ENCODE measurements at regions not wholly inside any gene's neighbourhood (a gene's known extent, or its start where the extent isn't known, plus 50 kb on each side); places are given as distances from the start of the nearest gene placed in this dataset.

DNA sequence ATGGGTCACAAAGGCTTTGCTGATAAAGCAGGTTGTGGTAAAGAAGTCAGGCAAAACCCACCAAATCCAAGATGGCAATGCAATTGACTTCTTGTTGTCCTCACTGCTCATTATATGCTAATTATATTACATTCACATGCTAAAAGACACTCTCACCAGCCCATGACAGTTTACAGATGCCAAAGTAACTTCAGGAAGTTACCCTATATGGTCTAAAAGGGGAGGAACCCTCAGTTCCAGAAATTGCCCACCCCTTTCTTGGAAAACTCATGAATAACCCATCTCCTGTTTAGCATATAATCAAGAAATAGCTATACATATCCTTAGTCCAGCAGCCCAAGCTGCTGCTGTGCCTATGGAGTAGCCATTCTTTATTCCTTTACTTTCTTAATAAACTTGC lies 501.1 kb downstream of the MEI4 start:
- Histone ChIP-seq H3K9ac (ENCODE audit: insufficient read length) (no peak overlapping the region), H3K4me3 (no peak overlapping the region), H3K9me3 (ENCODE audit: low read depth, low read length) (no peaks in the 10 kb centered on the region), H3K27ac (no peak overlapping the region), H3K36me3 (ENCODE audit: insufficient read depth, low read length) (no peaks in the 10 kb centered on the region)
- TF ChIP-seq EZH2 (IDR thresholded peaks at IDR 0.05) (no peak), FOXP2 (optimal IDR thresholded peaks at IDR 0.05; ENCODE audit: control extremely low read depth, extremely low read length, insufficient read depth) (no peak), POLR2AphosphoS5 (IDR thresholded peaks at IDR 0.05; ENCODE audit: borderline replicate concordance, low read depth, low read length) (no peak)
- no peak for DNase-seq (ENCODE audit: low read depth, low spot score)

DNA sequence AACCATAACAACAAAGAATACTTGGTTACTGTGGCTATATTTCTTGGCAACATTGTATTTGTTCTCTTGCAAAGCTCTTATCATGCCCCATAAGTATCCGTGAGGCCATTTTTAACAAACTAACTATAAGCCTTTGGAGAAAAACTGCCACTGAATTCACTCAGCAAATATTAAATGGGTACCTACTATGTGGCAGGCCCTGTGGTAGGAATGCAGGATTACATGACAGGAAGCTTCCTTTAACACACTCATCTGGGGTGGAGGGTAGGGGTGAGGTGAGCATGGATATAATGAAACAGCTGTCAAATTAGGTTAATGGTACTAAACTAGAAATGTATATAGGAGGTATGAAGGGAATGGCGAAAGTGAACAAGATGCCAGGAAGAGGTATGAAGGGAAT lies 504.8 kb downstream of the MEI4 start:
- H3K9ac ChIP-seq (ENCODE audit: insufficient read length) = no peak overlapping the region
- H3K9me3 ChIP-seq (ENCODE audit: low read depth, low read length) = no peaks in the 10 kb centered on the region
- TF ChIP-seq POLR2AphosphoS5 (IDR thresholded peaks at IDR 0.05; ENCODE audit: borderline replicate concordance, low read depth, low read length) = no peak
- H3K27ac ChIP-seq = no peak overlapping the region
- H3K4me3 ChIP-seq = no peak overlapping the region
- no peak for DNase-seq (ENCODE audit: low read depth, low spot score)
- no peaks in the 10 kb centered on the region for H3K36me3 ChIP-seq (ENCODE audit: insufficient read depth, low read length)

DNA sequence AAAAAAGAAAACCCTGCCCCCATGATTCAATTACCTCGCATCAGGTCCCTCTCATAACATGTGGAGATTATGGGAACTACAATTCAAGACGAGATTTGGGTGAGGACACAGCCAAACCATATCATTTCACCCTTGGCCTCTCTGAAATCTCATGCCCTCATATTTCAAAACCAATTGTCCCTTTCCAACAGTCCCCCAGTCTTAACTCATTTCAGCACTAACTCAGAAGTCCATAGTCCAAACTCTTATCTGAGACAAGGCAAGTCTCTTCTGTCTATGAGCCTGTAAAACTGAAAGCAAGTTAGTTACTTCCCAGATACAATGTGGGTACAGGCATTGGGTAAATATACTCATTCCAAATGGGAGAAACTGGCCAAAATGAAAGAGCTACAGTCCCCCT lies 536.1 kb downstream of the MEI4 start:
- Histone ChIP-seq H3K4me3 (no peak overlapping the region), H3K36me3 (ENCODE audit: insufficient read depth, low read length) (no peaks in the 10 kb centered on the region), H3K9me3 (ENCODE audit: low read depth, low read length) (no peaks in the 10 kb centered on the region), H3K27ac (no peak overlapping the region), H3K9ac (ENCODE audit: insufficient read length) (no peak overlapping the region)
- TF ChIP-seq POLR2AphosphoS5 (IDR thresholded peaks at IDR 0.05; ENCODE audit: borderline replicate concordance, low read depth, low read length) (no peak), EZH2 (IDR thresholded peaks at IDR 0.05) (no peak), FOXP2 (optimal IDR thresholded peaks at IDR 0.05; ENCODE audit: control extremely low read depth, extremely low read length, insufficient read depth) (no peak)
- DNase-seq (ENCODE audit: low read depth, low spot score) = no peak

DNA sequence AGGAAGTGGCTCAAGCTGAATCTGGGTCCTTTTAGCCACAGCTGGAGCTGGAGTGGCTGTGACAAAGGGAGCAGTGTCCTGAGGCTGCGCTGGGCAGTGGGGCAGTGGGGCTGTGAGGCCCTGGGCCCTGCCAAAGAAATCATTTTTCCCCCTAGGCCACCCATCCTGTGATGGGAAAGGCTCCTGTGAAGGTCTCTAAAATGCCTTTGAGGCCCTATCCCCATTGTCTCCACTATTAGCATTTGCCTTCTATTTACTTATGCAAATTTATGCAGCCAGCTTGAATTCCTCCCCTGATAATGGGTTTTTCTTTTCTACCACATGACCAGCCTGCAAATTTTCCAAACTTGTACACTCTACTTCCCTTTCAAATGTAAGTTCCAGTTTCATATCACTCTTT lies 539.2 kb downstream of the MEI4 start:
- DNase-seq (ENCODE audit: low read depth, low spot score) = no peak
- Histone ChIP-seq H3K9me3 (ENCODE audit: low read depth, low read length) (no peaks in the 10 kb centered on the region), H3K4me3 (no peak overlapping the region), H3K9ac (ENCODE audit: insufficient read length) (no peak overlapping the region), H3K36me3 (ENCODE audit: insufficient read depth, low read length) (no peaks in the 10 kb centered on the region), H3K27ac (no peak overlapping the region)
- TF ChIP-seq FOXP2 (optimal IDR thresholded peaks at IDR 0.05; ENCODE audit: control extremely low read depth, extremely low read length, insufficient read depth) (no peak), POLR2AphosphoS5 (IDR thresholded peaks at IDR 0.05; ENCODE audit: borderline replicate concordance, low read depth, low read length) (no peak), EZH2 (IDR thresholded peaks at IDR 0.05) (no peak)

DNA sequence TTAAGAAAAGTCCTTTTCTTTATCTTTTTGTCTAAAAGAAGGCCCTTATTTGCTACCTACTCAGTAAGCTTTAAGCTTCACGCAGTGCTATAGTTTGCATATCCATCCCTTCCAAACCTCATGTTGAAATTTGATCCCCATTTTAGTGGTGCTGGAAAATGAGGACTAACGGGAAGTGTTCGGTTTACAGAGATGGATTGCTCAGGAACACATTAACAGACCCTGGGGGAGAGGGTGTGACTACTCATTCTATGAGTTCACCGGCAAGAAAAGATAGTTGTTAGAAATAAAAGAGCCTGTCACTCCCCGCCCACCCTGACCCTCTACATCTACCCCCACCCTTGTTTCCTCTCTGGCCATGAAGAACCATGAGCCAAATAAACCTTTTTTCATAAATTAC lies 546.2 kb downstream of the MEI4 start:
- no peak overlapping the region for H3K4me3 ChIP-seq
- no peaks in the 10 kb centered on the region for H3K9me3 ChIP-seq (ENCODE audit: low read depth, low read length)
- H3K27ac ChIP-seq = no peak overlapping the region
- no peak for TF ChIP-seq EZH2 (IDR thresholded peaks at IDR 0.05)
- TF ChIP-seq FOXP2 (optimal IDR thresholded peaks at IDR 0.05; ENCODE audit: control extremely low read depth, extremely low read length, insufficient read depth) = no peak
- TF ChIP-seq POLR2AphosphoS5 (IDR thresholded peaks at IDR 0.05; ENCODE audit: borderline replicate concordance, low read depth, low read length) = no peak
- no peaks in the 10 kb centered on the region for H3K36me3 ChIP-seq (ENCODE audit: insufficient read depth, low read length)
- DNase-seq (ENCODE audit: low read depth, low spot score) = no peak
- no peak overlapping the region for H3K9ac ChIP-seq (ENCODE audit: insufficient read length)

DNA sequence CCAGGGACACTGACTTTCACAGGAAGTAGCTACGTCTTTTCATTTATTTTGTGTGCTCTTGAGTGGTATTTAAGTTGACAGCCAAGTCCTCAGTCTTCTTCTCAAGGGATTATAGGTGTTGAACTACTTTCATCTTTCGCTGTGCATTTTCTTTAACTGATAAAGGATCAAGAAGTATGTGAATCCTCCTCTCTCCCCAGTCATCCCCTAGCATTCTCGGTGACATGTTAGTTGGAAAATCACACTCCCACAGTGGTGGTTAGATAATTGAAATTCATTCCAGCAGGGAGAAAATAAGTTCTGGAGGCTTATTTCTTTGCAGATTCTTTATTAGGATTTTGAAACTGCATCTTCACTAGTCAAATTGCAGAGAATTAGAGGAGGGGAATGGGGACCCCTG lies 569.4 kb downstream of the MEI4 start:
- Histone ChIP-seq H3K9me3 (ENCODE audit: low read depth, low read length) (no peaks in the 10 kb centered on the region), H3K9ac (ENCODE audit: insufficient read length) (no peak overlapping the region), H3K27ac (no peak overlapping the region), H3K36me3 (ENCODE audit: insufficient read depth, low read length) (no peaks in the 10 kb centered on the region), H3K4me3 (no peak overlapping the region)
- TF ChIP-seq POLR2AphosphoS5 (IDR thresholded peaks at IDR 0.05; ENCODE audit: borderline replicate concordance, low read depth, low read length) (no peak), FOXP2 (optimal IDR thresholded peaks at IDR 0.05; ENCODE audit: control extremely low read depth, extremely low read length, insufficient read depth) (no peak), EZH2 (IDR thresholded peaks at IDR 0.05) (no peak)
- DNase-seq (ENCODE audit: low read depth, low spot score) = no peak

DNA sequence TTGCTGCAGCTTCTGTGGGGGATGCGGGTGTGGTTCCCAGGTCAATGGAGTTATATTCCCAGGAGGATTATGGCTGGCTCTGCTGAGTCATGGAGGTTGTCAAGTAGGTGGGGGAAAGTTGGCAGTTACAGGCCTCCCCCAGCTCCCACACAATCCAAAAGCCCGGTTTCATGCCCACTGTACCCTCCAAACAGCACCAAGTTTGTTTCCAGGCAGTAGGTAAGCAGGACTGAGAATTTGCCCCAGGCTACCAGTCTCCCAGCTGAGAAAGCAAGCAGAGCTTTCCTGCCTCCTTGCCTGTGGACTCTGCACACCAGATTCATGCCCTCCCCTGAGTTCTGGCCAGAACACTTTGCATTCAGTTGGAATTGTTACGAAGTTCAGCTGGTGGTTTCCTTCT lies 578.2 kb downstream of the MEI4 start:
- no peak for DNase-seq (ENCODE audit: low read depth, low spot score)
- no peak for TF ChIP-seq POLR2AphosphoS5 (IDR thresholded peaks at IDR 0.05; ENCODE audit: borderline replicate concordance, low read depth, low read length)
- no peak for TF ChIP-seq EZH2 (IDR thresholded peaks at IDR 0.05)

DNA sequence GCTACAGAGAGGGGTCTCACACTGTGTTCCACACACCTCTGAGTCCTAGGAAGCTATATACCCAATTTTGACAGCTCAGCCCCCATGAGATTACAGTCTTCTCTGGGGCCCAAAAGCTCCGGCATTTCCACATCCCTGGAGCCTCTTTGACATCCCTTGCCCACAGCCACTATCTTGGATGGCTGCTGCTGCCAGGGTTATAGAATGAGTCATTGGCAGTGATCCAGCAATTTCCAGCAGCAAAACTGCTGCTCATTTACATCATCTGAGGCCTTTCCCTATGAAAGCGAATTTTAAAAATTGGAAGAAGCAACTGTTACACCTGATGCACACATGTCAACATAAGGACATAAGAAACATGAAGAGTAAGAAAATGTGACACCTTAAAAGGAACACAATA lies 590.7 kb downstream of the MEI4 start:
- Histone ChIP-seq H3K36me3 (ENCODE audit: insufficient read depth, low read length) (no peaks in the 10 kb centered on the region), H3K27ac (no peak overlapping the region), H3K4me3 (no peak overlapping the region), H3K9me3 (ENCODE audit: low read depth, low read length) (no peaks in the 10 kb centered on the region), H3K9ac (ENCODE audit: insufficient read length) (no peak overlapping the region)
- no peak for DNase-seq (ENCODE audit: low read depth, low spot score)
- TF ChIP-seq FOXP2 (optimal IDR thresholded peaks at IDR 0.05; ENCODE audit: control extremely low read depth, extremely low read length, insufficient read depth) (no peak), POLR2AphosphoS5 (IDR thresholded peaks at IDR 0.05; ENCODE audit: borderline replicate concordance, low read depth, low read length) (no peak), EZH2 (IDR thresholded peaks at IDR 0.05) (no peak)

More for the DNA sequence above, 578.2 kb downstream of the MEI4 start:
- H3K4me3 ChIP-seq = no peak overlapping the region
- no peak overlapping the region for H3K27ac ChIP-seq
- no peaks in the 10 kb centered on the region for H3K36me3 ChIP-seq (ENCODE audit: insufficient read depth, low read length)
- no peak overlapping the region for H3K9ac ChIP-seq (ENCODE audit: insufficient read length)
- no peaks in the 10 kb centered on the region for H3K9me3 ChIP-seq (ENCODE audit: low read depth, low read length)

DNA sequence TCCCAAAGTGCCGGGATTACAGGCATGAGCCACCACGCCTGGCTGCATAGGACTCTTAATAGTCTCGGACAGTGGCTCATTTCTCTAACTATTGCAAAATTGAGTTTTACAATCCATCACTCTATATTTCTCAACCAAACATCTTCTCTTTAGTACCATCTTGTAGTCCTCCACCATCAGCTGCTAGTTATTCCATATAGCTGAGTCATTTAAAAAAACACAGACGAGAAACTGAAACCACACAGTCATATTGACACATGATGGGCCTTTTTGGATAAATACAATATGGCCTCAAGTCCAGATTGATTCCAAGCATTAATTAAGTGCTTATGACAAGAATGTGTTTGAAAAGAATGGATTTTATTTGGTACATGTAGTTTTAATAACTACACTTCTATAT lies 599.1 kb downstream of the MEI4 start:
- Histone ChIP-seq H3K9ac (ENCODE audit: insufficient read length) (no peak overlapping the region), H3K36me3 (ENCODE audit: insufficient read depth, low read length) (no peaks in the 10 kb centered on the region), H3K9me3 (ENCODE audit: low read depth, low read length) (no peaks in the 10 kb centered on the region), H3K27ac (no peak overlapping the region), H3K4me3 (no peak overlapping the region)
- DNase-seq (ENCODE audit: low read depth, low spot score) = no peak
- TF ChIP-seq EZH2 (IDR thresholded peaks at IDR 0.05) (no peak), POLR2AphosphoS5 (IDR thresholded peaks at IDR 0.05; ENCODE audit: borderline replicate concordance, low read depth, low read length) (no peak), FOXP2 (optimal IDR thresholded peaks at IDR 0.05; ENCODE audit: control extremely low read depth, extremely low read length, insufficient read depth) (no peak)
